Thyroid gland (tissue), 4 donors: ENCODE measurements at regions not wholly inside any gene's neighbourhood (a gene's known extent, or its start where the extent isn't known, plus 50 kb on each side); places are given as distances from the start of the nearest gene placed in this dataset.

Experiments used
- DNase-seq, 2 donors: peaks; one replicate each; pipeline ENCODE4 v3.0.0-alpha.2; 2019
- H3K27ac ChIP-seq, 3 donors: fragments of 200-600 bp; sonication (generic); 1 replicate in 2 of 3; 2 replicates in 1 of 3; pipeline ENCODE4 v1.5.1; 2016 to 2019; ENCODE audit warnings: mild to moderate bottlenecking in 1 of 3, moderate library complexity in 1 of 3
- H3K27me3 ChIP-seq: fragments of 200-600 bp; sonication (generic); one replicate; pipeline ENCODE4 v1.5.1; 2019
- H3K36me3 ChIP-seq, 2 donors: fragments of 200-600 bp; sonication (generic); one replicate each; pipeline ENCODE4 v1.5.1; 2016 to 2019
- H3K4me1 ChIP-seq, 2 donors: fragments of 200-600 bp; sonication (generic); one replicate each; pipeline ENCODE4 v1.5.1; 2017 to 2019
- H3K4me3 ChIP-seq, 3 donors: fragments of 200-600 bp; sonication (generic); replicated peaks in 1 of 3; 1 replicate in 2 of 3; 2 replicates in 1 of 3; pipeline ENCODE4 v1.5.1; 2016; ENCODE audit warnings: mild to moderate bottlenecking in 1 of 3
- H3K9me3 ChIP-seq: fragments of 200-600 bp; sonication (generic); one replicate; pipeline ENCODE4 v1.5.1; 2017
- CTCF ChIP-seq, 6 experiments: fragments of 200-600 bp in 3 of 6; fragments of 450-650 bp in 3 of 6; sonication (generic) in 3 of 6; IDR thresholded peaks; one replicate each; pipeline ENCODE4 v1.5.1; 2016 to 2019; ENCODE audit warnings: antibody characterized with exemption in 6 of 6, mild to moderate bottlenecking in 2 of 6, inconsistent platforms in 1 of 6, moderate library complexity in 1 of 6
- POLR2A ChIP-seq, 2 donors: fragments of 450-650 bp; IDR thresholded peaks; one replicate each; pipeline ENCODE4 v1.6.1; 2017; ENCODE audit warnings: antibody characterized with exemption in 2 of 2, mild to moderate bottlenecking in 2 of 2, moderate library complexity in 1 of 2
- WGBS, 2 donors: methylation state at CpG; one replicate each; pipeline ENCODE4 v1.1.5; 2017; 5-methylcytosine and 5-hydroxymethylcytosine counted together
- intact Hi-C: fragments of 100-400 bp; cut with DNase I; formaldehyde crosslinking; loops from one replicate; pipeline ENCODE4 v1.15.1; 2023

- no peaks in the 10 kb centered on the region for H3K4me1 ChIP-seq
- intact Hi-C loops: no loop called here
- no peaks in the 10 kb centered on the region for H3K27me3 ChIP-seq
- no peaks in the 10 kb centered on the region for H3K36me3 ChIP-seq
- no peak overlapping the region for H3K27ac ChIP-seq
- WGBS, 2 donors: 94 to 100% methylated on average over 1 of the region's 1 CpG
- H3K4me3 ChIP-seq: no peak overlapping the region
- no peaks in the 10 kb centered on the region for H3K9me3 ChIP-seq
- TF ChIP-seq POLR2A (IDR thresholded peaks at IDR 0.05) (no peak), CTCF (IDR thresholded peaks at IDR 0.05) (no peak)
- no peak for DNase-seq
These were observed 336.5 kb downstream of the MEIS1 start for GRCh38 chr2:66771359-66771976.

GRCh38 chr2:66772618-66773017, 337.7 kb downstream of the MEIS1 start:
- intact Hi-C loops: no loop called here
- WGBS, 2 donors: 76 to 88% methylated on average over 1 of the region's 1 CpG
- H3K27me3 ChIP-seq: no peaks in the 10 kb centered on the region
- H3K4me3 ChIP-seq: no peak overlapping the region
- no peaks in the 10 kb centered on the region for H3K4me1 ChIP-seq
- no peak overlapping the region for H3K27ac ChIP-seq
- H3K9me3 ChIP-seq: no peaks in the 10 kb centered on the region
- no peaks in the 10 kb centered on the region for H3K36me3 ChIP-seq
- TF ChIP-seq CTCF (IDR thresholded peaks at IDR 0.05) (no peak), POLR2A (IDR thresholded peaks at IDR 0.05) (no peak)
- no peak for DNase-seq

- Histone ChIP-seq H3K4me3 (no peak overlapping the region), H3K36me3 (no peaks in the 10 kb centered on the region), H3K4me1 (no peaks in the 10 kb centered on the region), H3K9me3 (no peaks in the 10 kb centered on the region), H3K27ac (no peak overlapping the region), H3K27me3 (no peaks in the 10 kb centered on the region)
- intact Hi-C loops: no loop called here
- no peak for TF ChIP-seq CTCF (IDR thresholded peaks at IDR 0.05)
- TF ChIP-seq POLR2A (IDR thresholded peaks at IDR 0.05): no peak
- 61 to 73% methylated on average over 4 of the region's 4 CpGs for WGBS, 2 donors
- DNase-seq: no peak
These were observed 341.0 kb downstream of the MEIS1 start for GRCh38 chr2:66775730-66776422.

- H3K27me3 ChIP-seq: no peaks in the 10 kb centered on the region
- TF ChIP-seq POLR2A (IDR thresholded peaks at IDR 0.05) (no peak), CTCF (IDR thresholded peaks at IDR 0.05) (no peak)
- DNase-seq: no peak
- H3K27ac ChIP-seq: no peak overlapping the region
- H3K36me3 ChIP-seq: no peaks in the 10 kb centered on the region
- H3K9me3 ChIP-seq: no peaks in the 10 kb centered on the region
- H3K4me1 ChIP-seq: no peaks in the 10 kb centered on the region
- WGBS, 2 donors: 85 to 87% methylated on average over 4 of the region's 4 CpGs
- intact Hi-C loops: no loop called here
- H3K4me3 ChIP-seq: no peak overlapping the region
These were observed 346.9 kb downstream of the MEIS1 start for GRCh38 chr2:66781804-66782203.

GRCh38 chr2:66782780-66783361, 347.9 kb downstream of the MEIS1 start:
- Histone ChIP-seq H3K36me3 (no peaks in the 10 kb centered on the region), H3K27me3 (no peaks in the 10 kb centered on the region), H3K9me3 (no peaks in the 10 kb centered on the region), H3K4me3 (no peak overlapping the region), H3K27ac (no peak overlapping the region), H3K4me1 (no peaks in the 10 kb centered on the region)
- DNase-seq: no peak
- 87 to 91% methylated on average over 7 of the region's 7 CpGs for WGBS, 2 donors
- intact Hi-C loops: no loop called here
- TF ChIP-seq POLR2A (IDR thresholded peaks at IDR 0.05) (no peak), CTCF (IDR thresholded peaks at IDR 0.05) (no peak)
